A673 (cell line): ENCODE measurements at regions not wholly inside any gene's neighbourhood (a gene's known extent, or its start where the extent isn't known, plus 50 kb on each side); places are given as distances from the start of the nearest gene placed in this dataset.

Source experiments
- EZH2 ChIP-seq: fragments of 200-600 bp; sonication (generic); IDR thresholded peaks from 2 replicates; pipeline ENCODE4 v1.6.1; 2017; ENCODE audit warnings: borderline replicate concordance, low read depth, mild to moderate bottlenecking, mixed read lengths, antibody characterized with exemption, low read length; ENCODE audit not compliant: poor library complexity, severe bottlenecking
- TF ChIP-seq, protein P1 (sequence below): fragments of 300-800, 200-600 bp; sonication (generic); conservative IDR thresholded peaks from 2 replicates; pipeline ENCODE4 v1.5.1; 2017; ENCODE audit warnings: low read depth, mild to moderate bottlenecking, antibody characterized with exemption, low read length, moderate library complexity, mixed read lengths

- TF ChIP-seq, protein P1, sequence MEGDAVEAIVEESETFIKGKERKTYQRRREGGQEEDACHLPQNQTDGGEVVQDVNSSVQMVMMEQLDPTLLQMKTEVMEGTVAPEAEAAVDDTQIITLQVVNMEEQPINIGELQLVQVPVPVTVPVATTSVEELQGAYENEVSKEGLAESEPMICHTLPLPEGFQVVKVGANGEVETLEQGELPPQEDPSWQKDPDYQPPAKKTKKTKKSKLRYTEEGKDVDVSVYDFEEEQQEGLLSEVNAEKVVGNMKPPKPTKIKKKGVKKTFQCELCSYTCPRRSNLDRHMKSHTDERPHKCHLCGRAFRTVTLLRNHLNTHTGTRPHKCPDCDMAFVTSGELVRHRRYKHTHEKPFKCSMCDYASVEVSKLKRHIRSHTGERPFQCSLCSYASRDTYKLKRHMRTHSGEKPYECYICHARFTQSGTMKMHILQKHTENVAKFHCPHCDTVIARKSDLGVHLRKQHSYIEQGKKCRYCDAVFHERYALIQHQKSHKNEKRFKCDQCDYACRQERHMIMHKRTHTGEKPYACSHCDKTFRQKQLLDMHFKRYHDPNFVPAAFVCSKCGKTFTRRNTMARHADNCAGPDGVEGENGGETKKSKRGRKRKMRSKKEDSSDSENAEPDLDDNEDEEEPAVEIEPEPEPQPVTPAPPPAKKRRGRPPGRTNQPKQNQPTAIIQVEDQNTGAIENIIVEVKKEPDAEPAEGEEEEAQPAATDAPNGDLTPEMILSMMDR, result no peak
- no peak for TF ChIP-seq EZH2
Observed at GRCh38 chrX:127124871-127125270, 305.3 kb downstream of the PRR32 start.
